ENCODE measurements at regions not wholly inside any gene's neighbourhood (a gene's known extent, or its start where the extent isn't known, plus 50 kb on each side); places are given as distances from the start of the nearest gene placed in this dataset.

- TF ChIP-seq CTCF (conservative IDR thresholded peaks at IDR 0.05) (no peak), ZFX (IDR thresholded peaks at IDR 0.05) (no peak)
Measured at GRCh38 chr18:67771271-67771670, 254.8 kb upstream of the DSEL start.

Measured in C4-2B (cell line).